Suprapubic skin (tissue), 4 donors: ENCODE measurements at regions not wholly inside any gene's neighbourhood (a gene's known extent, or its start where the extent isn't known, plus 50 kb on each side); places are given as distances from the start of the nearest gene placed in this dataset.

Experiments
- DNase-seq, 2 donors: peaks; one replicate each; pipeline ENCODE4 v3.0.0-alpha.2; 2019; ENCODE audit warnings: low spot score in 2 of 2
- H3K27ac ChIP-seq: fragments of 200-600 bp; sonication (generic); one replicate; pipeline ENCODE4 v1.5.1; 2019
- H3K27me3 ChIP-seq: fragments of 200-600 bp; sonication (generic); one replicate; pipeline ENCODE4 v1.5.1; 2019
- H3K36me3 ChIP-seq: fragments of 200-600 bp; sonication (generic); one replicate; pipeline ENCODE4 v1.5.1; 2019
- H3K4me1 ChIP-seq: fragments of 200-600 bp; sonication (generic); one replicate; pipeline ENCODE4 v1.5.1; 2019
- H3K4me3 ChIP-seq: fragments of 200-600 bp; sonication (generic); one replicate; pipeline ENCODE4 v1.5.1; 2019; ENCODE audit warnings: mild to moderate bottlenecking
- H3K9me3 ChIP-seq: fragments of 200-600 bp; sonication (generic); one replicate; pipeline ENCODE4 v1.5.1; 2019
- EP300 ChIP-seq: sonication (generic); formaldehyde crosslinking; IDR thresholded peaks from one replicate; pipeline ENCODE4 v1.6.1; 2017; ENCODE audit warnings: antibody characterized with exemption
- POLR2A ChIP-seq, 2 donors: fragments of 450-650 bp; IDR thresholded peaks; one replicate each; pipeline ENCODE4 v1.6.1; 2017; ENCODE audit warnings: antibody characterized with exemption in 2 of 2, mild to moderate bottlenecking in 2 of 2, moderate library complexity in 2 of 2
- POLR2AphosphoS5 ChIP-seq, 3 donors: sonication (generic); formaldehyde crosslinking; IDR thresholded peaks; one replicate each; pipeline ENCODE4 v1.6.1; 2017; ENCODE audit warnings: antibody characterized with exemption in 3 of 3
- WGBS: methylation state at CpG from one replicate; pipeline ENCODE4 v1.1.5; 2018; 5-methylcytosine and 5-hydroxymethylcytosine counted together
- TF ChIP-seq, protein P1 (sequence below), 2 donors: fragments of 200-600 bp in 1 of 2; fragments of 450-650 bp in 1 of 2; sonication (generic) in 1 of 2; IDR thresholded peaks; one replicate each; pipeline ENCODE4 v1.5.1; 2016 to 2019; ENCODE audit warnings: antibody characterized with exemption in 2 of 2, mild to moderate bottlenecking in 1 of 2, moderate library complexity in 1 of 2

DNA sequence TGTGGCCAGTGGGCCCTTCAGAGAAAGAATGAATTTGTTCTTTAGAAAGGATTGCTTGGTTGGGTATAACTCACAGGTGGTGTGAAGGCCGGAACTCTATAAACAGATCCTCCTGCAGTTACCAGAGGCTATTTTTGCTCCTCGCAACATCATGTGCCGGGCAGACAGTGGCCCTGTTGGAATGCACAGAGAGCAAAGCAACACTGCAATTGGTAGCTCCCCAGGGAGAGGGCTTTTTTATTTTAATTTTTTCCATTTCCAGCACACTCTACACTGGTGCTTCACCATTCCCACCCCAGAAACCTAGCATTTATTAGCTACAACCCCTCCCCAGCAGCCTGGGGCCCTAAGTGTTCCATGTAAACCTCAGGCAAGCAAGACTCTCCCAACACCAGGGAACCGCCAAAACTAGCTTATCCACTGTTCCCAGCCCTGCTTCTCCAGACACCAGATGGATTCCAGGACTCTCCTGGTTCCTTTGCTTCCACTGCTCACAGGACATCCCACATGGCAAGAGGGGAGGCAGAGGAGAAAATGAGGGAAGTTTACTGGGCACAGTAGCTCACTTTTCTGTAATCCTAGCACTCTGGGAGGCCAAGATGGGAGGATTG lies 75.1 kb upstream of the TMEM164 start:
- Histone ChIP-seq H3K36me3 (no peaks in the 10 kb centered on the region), H3K27me3 (no peaks in the 10 kb centered on the region), H3K4me1 (no peaks in the 10 kb centered on the region), H3K4me3 (no peak overlapping the region), H3K27ac (no peak overlapping the region), H3K9me3 (no peaks in the 10 kb centered on the region)
- DNase-seq: no peak
- TF ChIP-seq, protein P1, sequence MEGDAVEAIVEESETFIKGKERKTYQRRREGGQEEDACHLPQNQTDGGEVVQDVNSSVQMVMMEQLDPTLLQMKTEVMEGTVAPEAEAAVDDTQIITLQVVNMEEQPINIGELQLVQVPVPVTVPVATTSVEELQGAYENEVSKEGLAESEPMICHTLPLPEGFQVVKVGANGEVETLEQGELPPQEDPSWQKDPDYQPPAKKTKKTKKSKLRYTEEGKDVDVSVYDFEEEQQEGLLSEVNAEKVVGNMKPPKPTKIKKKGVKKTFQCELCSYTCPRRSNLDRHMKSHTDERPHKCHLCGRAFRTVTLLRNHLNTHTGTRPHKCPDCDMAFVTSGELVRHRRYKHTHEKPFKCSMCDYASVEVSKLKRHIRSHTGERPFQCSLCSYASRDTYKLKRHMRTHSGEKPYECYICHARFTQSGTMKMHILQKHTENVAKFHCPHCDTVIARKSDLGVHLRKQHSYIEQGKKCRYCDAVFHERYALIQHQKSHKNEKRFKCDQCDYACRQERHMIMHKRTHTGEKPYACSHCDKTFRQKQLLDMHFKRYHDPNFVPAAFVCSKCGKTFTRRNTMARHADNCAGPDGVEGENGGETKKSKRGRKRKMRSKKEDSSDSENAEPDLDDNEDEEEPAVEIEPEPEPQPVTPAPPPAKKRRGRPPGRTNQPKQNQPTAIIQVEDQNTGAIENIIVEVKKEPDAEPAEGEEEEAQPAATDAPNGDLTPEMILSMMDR (IDR thresholded peaks at IDR 0.05): no peak
- TF ChIP-seq POLR2AphosphoS5 (IDR thresholded peaks at IDR 0.05) (no peak), POLR2A (IDR thresholded peaks at IDR 0.05) (no peak), EP300 (no peak)
- WGBS: 71% methylated on average over 4 of the region's 4 CpGs

DNA sequence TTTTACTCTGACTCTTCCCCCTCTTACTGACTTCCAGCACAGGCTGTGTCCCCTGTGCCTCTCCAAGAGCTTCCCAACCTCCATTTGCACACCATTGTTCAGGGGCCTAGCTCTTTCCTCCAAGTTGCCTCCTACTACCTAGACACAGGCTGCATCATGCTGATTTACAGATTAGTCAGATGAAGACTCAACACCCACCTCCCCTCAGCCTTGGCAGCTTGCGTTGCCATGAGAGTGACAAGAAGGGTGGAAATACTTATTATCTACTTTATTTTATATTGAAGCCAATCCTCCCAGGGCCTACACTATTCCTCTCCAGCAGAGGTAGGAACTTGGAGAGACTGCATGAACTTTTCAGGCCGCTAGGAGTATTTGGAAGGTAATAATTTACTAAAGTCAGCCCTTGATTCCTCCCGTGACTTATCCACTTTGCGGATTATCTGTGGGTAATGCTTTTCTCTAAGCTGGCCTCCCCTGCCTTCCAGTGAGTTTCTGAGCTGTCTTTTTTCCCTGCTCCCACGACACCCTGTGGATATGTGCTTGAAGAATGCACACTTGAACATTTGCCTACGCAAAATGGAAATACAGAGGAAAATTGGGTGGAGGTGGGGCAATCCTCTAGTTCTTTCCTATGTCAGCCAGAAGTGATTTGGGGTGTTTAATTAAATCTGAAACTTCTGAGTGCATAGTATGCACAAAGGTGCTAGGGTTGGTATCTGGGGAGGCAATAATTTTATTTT lies 74.1 kb upstream of the TMEM164 start:
- H3K4me1 ChIP-seq: no peaks in the 10 kb centered on the region
- TF ChIP-seq, protein P1 (IDR thresholded peaks at IDR 0.05): no peak
- TF ChIP-seq EP300 (no peak), POLR2AphosphoS5 (IDR thresholded peaks at IDR 0.05) (no peak), POLR2A (IDR thresholded peaks at IDR 0.05) (no peak)
- no peaks in the 10 kb centered on the region for H3K9me3 ChIP-seq
- no peaks in the 10 kb centered on the region for H3K36me3 ChIP-seq
- H3K27me3 ChIP-seq: no peaks in the 10 kb centered on the region
- WGBS: 79% methylated on average over 6 of the region's 6 CpGs
- no peak for DNase-seq
- H3K27ac ChIP-seq: no peak overlapping the region
- no peak overlapping the region for H3K4me3 ChIP-seq

DNA sequence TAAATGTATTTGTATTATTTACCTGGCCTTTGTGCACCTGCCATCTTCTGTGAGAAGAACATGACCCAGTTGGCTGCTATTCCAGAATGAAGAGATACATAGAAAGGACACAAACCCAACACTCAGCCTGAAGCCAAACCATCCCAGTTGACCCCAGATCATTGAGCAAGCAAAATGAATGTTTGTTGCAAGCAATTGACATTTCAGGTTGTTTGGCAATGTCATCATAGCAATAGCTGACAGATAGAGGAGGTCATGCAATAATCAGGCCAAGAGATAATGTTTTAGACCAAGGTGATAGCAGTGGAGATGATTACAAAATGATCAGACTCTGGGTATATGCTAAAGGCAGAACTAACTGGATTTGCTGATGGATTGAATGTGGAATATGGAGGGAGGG lies 71.2 kb upstream of the TMEM164 start:
- Histone ChIP-seq H3K4me3 (no peak overlapping the region), H3K27me3 (no peaks in the 10 kb centered on the region), H3K36me3 (no peaks in the 10 kb centered on the region), H3K4me1 (no peaks in the 10 kb centered on the region), H3K27ac (no peak overlapping the region), H3K9me3 (no peaks in the 10 kb centered on the region)
- DNase-seq: no peak
- TF ChIP-seq, protein P1 (IDR thresholded peaks at IDR 0.05): no peak
- TF ChIP-seq POLR2AphosphoS5 (IDR thresholded peaks at IDR 0.05): no peak
- TF ChIP-seq POLR2A (IDR thresholded peaks at IDR 0.05): no peak
- no peak for TF ChIP-seq EP300

DNA sequence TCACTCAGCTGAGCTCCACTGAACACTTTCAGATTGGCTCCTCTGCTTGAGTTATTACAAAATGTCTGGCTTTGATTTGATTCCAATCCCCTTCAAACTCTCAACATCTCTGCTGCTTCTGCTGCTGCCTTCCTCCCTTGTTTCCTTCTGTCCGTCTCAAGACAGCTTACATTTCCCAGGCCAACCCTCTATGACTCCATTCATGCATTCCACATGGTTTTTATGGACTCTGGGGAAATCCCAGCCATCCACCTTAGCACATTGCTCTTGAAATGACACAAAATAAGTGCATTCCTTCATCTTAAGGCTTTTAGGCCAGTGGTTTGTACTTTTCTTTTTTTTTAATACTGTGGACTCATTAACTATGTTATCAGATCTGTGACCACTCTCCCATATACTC lies 68.5 kb upstream of the TMEM164 start:
- H3K36me3 ChIP-seq: no peaks in the 10 kb centered on the region
- no peaks in the 10 kb centered on the region for H3K4me1 ChIP-seq
- no peak for TF ChIP-seq POLR2A (IDR thresholded peaks at IDR 0.05)
- TF ChIP-seq, protein P1 (IDR thresholded peaks at IDR 0.05): no peak
- TF ChIP-seq EP300: no peak
- TF ChIP-seq POLR2AphosphoS5 (IDR thresholded peaks at IDR 0.05): no peak
- H3K9me3 ChIP-seq: no peaks in the 10 kb centered on the region
- no peak for DNase-seq
- H3K27me3 ChIP-seq: no peaks in the 10 kb centered on the region
- no peak overlapping the region for H3K4me3 ChIP-seq
- H3K27ac ChIP-seq: no peak overlapping the region
- 29% methylated on average over 1 of the region's 1 CpG for WGBS

DNA sequence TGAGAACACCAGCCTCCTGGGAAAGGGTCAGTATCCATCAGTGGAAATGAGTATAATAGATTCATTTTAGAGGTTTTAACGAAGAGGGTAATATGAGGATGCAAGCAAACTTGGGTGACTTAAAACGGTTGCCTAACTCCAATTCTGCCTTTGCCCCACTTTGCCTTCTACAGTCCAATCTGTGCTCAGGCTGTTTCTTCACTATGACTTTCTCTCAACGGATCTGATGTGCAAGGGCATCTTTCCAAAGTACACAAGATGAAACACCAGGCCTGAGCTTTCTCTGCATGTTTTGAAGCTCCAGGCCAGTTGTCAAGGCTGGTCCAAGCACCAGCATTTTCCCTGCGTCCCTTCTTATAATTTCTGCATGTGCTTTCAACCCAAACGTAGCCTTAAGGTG lies 68.0 kb upstream of the TMEM164 start:
- no peaks in the 10 kb centered on the region for H3K27me3 ChIP-seq
- no peak overlapping the region for H3K4me3 ChIP-seq
- H3K9me3 ChIP-seq: no peaks in the 10 kb centered on the region
- H3K36me3 ChIP-seq: no peaks in the 10 kb centered on the region
- no peak for TF ChIP-seq POLR2A (IDR thresholded peaks at IDR 0.05)
- TF ChIP-seq EP300: no peak
- TF ChIP-seq POLR2AphosphoS5 (IDR thresholded peaks at IDR 0.05): no peak
- TF ChIP-seq, protein P1 (IDR thresholded peaks at IDR 0.05): no peak
- H3K27ac ChIP-seq: no peak overlapping the region
- no peaks in the 10 kb centered on the region for H3K4me1 ChIP-seq
- no peak for DNase-seq
- 59% methylated on average over 5 of the region's 5 CpGs for WGBS
